HT1080 (cell line): ENCODE measurements at regions not wholly inside any gene's neighbourhood (a gene's known extent, or its start where the extent isn't known, plus 50 kb on each side); places are given as distances from the start of the nearest gene placed in this dataset. TPM values are rescaled to one million over a fixed set of nuclear protein-coding genes. Genes with fewer than 3 reads are reported as not detected.

Source experiments
- DNase-seq: peaks from one replicate; pipeline ENCODE4 v3.0.0-alpha.2; 2015; ENCODE audit warnings: low read depth
- small RNA-seq: library from RNA; depleted of rRNA; stranded (forward); fragments of <200 nt; gene quantifications from one replicate; pipeline ENCODE3, GENCODE V24; 2014

- DNase-seq = peak; percentile 58
These were observed 114.1 kb upstream of the DNAJC19 start for GRCh38 chr3:181103605-181104004.

- no peak for DNase-seq
These were observed 96.5 kb upstream of the DNAJC19 start for GRCh38 chr3:181086011-181086410.

DNA sequence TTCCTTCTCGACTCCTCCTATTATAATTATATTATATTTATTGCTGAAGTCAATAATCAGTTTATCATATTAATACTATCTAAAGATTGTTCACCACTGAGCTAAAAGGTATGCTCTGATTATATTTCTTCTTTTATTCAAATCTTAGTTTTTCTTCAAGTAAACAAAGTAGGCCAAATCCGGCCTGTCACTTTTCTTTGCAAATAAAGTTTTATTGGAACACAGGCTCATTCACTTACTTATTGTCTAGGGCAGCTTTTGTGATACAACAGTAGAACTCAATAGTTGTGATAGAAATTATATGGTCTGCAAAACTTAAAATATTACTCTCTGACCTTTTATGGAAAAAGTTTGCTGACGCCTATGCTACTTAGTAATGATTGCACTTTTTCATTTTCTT, 92.4 kb upstream of the DNAJC19 start:
- DNase-seq = no peak

DNA sequence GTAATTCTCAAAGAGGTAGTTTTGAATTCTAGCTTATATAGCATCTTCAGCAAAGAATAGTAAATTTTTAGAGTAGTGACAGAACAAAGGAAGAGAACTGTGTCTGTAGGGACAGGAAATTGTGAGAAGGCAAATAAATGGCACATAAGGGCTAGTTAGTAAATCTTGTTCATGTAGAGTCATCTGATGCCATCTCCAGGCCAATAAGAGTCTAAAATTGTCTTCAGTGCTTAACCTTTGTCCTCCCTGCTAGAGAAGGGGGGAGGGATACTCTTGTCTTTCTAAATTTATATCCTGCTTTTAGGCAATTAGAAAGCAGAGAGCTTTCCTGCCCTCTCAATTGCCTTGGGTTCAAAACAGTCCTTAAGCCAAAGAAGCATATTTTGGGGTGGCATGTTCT, 87.0 kb upstream of the DNAJC19 start:
- no peak for DNase-seq

- DNase-seq = no peak
These were observed 85.6 kb upstream of the DNAJC19 start for GRCh38 chr3:181075098-181075497.

GRCh38 chr3:181066143-181067087, 76.9 kb upstream of the DNAJC19 start:
- DNase-seq = no peak

- no peak for DNase-seq
These were observed 66.7 kb upstream of the DNAJC19 start for GRCh38 chr3:181056136-181056732.

- DNase-seq = no peak
These were observed 65.0 kb upstream of the DNAJC19 start for GRCh38 chr3:181054538-181054937.

GRCh38 chr3:181052256-181052655, 62.7 kb upstream of the DNAJC19 start:
- DNase-seq = peak; percentile 56

GRCh38 chr3:181050738-181051137, 61.2 kb upstream of the DNAJC19 start:
- DNase-seq = no peak

DNA sequence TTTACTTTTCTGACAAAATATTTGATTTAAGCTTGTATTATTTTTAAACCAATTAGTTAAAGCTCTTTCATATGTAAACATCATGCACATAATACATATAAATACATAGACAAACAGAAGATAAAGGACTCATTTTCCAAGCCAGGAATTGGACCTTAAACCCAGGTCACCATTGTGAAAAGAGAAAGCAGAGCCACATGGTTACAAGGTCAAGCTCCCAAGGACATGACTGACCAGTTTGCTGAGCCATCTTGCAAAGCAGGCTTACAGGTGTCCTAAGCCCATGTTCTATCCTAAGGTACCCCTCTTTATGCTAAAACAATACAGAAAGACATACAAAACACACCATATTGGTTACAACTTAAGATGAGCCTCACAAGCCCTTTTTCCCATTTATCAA, 50.5 kb upstream of the DNAJC19 start:
- DNase-seq = no peak

Small RNAs in the stretch of these regions (small RNA-seq; reads per million reads assigned to genes)
- gene AC083904.1 (not detected), gene RNU6-4P (0.23 reads per million, percentile 9 among the genes with 10 or more reads in this experiment)
